ENCODE measurements at regions not wholly inside any gene's neighbourhood (a gene's known extent, or its start where the extent isn't known, plus 50 kb on each side); places are given as distances from the start of the nearest gene placed in this dataset.
"Not testable (repeated sequence)": the region's sequence is repeated elsewhere in the genome, so short reads cannot be mapped to it uniquely, and the experiment has no call there.

- DNase-seq (ENCODE audit: low read depth in 2 of 2) = not testable (repeated sequence)
These were observed 57.3 kb upstream of the HS3ST3A1 start for GRCh38 chr17:13659051-13659450.

- no peak for DNase-seq (ENCODE audit: low read depth in 2 of 2)
These were observed 64.3 kb upstream of the HS3ST3A1 start for GRCh38 chr17:13665872-13666635.

GRCh38 chr17:13671341-13671740 is 69.6 kb upstream of the HS3ST3A1 start:
- no peak for DNase-seq (ENCODE audit: low read depth in 2 of 2)

GRCh38 chr17:13671771-13672170 is 70.0 kb upstream of the HS3ST3A1 start:
- DNase-seq (ENCODE audit: low read depth in 2 of 2) = no peak

GRCh38 chr17:13678361-13678760 is 76.6 kb upstream of the HS3ST3A1 start:
- no peak for DNase-seq (ENCODE audit: low read depth in 2 of 2)

GRCh38 chr17:13678841-13679240 is 77.1 kb upstream of the HS3ST3A1 start:
- no peak for DNase-seq (ENCODE audit: low read depth in 2 of 2)

GRCh38 chr17:13688716-13689115 is 87.0 kb upstream of the HS3ST3A1 start:
- DNase-seq (ENCODE audit: low read depth in 2 of 2) = no peak

GRCh38 chr17:13690806-13691205 is 89.1 kb upstream of the HS3ST3A1 start:
- DNase-seq (ENCODE audit: low read depth in 2 of 2) = no peak

GRCh38 chr17:13694934-13695333 is 93.2 kb upstream of the HS3ST3A1 start:
- no peak for DNase-seq (ENCODE audit: low read depth in 2 of 2)

- DNase-seq (ENCODE audit: low read depth in 2 of 2) = no peak
These were observed 97.1 kb upstream of the HS3ST3A1 start for GRCh38 chr17:13698832-13699231.

- no peak for DNase-seq (ENCODE audit: low read depth in 2 of 2)
These were observed 97.5 kb upstream of the HS3ST3A1 start for GRCh38 chr17:13699261-13699660.

GRCh38 chr17:13702266-13702665 is 100.5 kb upstream of the HS3ST3A1 start:
- no peak for DNase-seq (ENCODE audit: low read depth in 2 of 2)

- no peak for DNase-seq (ENCODE audit: low read depth in 2 of 2)
These were observed 102.6 kb upstream of the HS3ST3A1 start for GRCh38 chr17:13704333-13704732.

- DNase-seq (ENCODE audit: low read depth in 2 of 2) = no peak
These were observed 103.5 kb upstream of the HS3ST3A1 start for GRCh38 chr17:13705221-13705620.

GRCh38 chr17:13721705-13722104 is 120.0 kb upstream of the HS3ST3A1 start:
- no peak for DNase-seq (ENCODE audit: low read depth in 2 of 2)

- DNase-seq (ENCODE audit: low read depth in 2 of 2) = no peak
These were observed 123.7 kb upstream of the HS3ST3A1 start for GRCh38 chr17:13725288-13725990.

- DNase-seq (ENCODE audit: low read depth in 2 of 2) = no peak
These were observed 125.9 kb upstream of the HS3ST3A1 start for GRCh38 chr17:13727441-13728171.

- no peak for DNase-seq (ENCODE audit: low read depth in 2 of 2)
These were observed 127.1 kb upstream of the HS3ST3A1 start for GRCh38 chr17:13728781-13729180.

GRCh38 chr17:13729466-13730134 is 127.9 kb upstream of the HS3ST3A1 start:
- DNase-seq (ENCODE audit: low read depth in 2 of 2) = no peak

GRCh38 chr17:13734880-13735279 is 133.2 kb upstream of the HS3ST3A1 start:
- no peak for DNase-seq (ENCODE audit: low read depth in 2 of 2)

GRCh38 chr17:13735444-13735843 is 133.7 kb upstream of the HS3ST3A1 start:
- no peak for DNase-seq (ENCODE audit: low read depth in 2 of 2)

- DNase-seq (ENCODE audit: low read depth in 2 of 2) = no peak
These were observed 134.1 kb upstream of the HS3ST3A1 start for GRCh38 chr17:13735861-13736260.

Measured in lung microvascular endothelial cell (primary cell).